ENCODE measurements at regions not wholly inside any gene's neighbourhood (a gene's known extent, or its start where the extent isn't known, plus 50 kb on each side); places are given as distances from the start of the nearest gene placed in this dataset.

DNA sequence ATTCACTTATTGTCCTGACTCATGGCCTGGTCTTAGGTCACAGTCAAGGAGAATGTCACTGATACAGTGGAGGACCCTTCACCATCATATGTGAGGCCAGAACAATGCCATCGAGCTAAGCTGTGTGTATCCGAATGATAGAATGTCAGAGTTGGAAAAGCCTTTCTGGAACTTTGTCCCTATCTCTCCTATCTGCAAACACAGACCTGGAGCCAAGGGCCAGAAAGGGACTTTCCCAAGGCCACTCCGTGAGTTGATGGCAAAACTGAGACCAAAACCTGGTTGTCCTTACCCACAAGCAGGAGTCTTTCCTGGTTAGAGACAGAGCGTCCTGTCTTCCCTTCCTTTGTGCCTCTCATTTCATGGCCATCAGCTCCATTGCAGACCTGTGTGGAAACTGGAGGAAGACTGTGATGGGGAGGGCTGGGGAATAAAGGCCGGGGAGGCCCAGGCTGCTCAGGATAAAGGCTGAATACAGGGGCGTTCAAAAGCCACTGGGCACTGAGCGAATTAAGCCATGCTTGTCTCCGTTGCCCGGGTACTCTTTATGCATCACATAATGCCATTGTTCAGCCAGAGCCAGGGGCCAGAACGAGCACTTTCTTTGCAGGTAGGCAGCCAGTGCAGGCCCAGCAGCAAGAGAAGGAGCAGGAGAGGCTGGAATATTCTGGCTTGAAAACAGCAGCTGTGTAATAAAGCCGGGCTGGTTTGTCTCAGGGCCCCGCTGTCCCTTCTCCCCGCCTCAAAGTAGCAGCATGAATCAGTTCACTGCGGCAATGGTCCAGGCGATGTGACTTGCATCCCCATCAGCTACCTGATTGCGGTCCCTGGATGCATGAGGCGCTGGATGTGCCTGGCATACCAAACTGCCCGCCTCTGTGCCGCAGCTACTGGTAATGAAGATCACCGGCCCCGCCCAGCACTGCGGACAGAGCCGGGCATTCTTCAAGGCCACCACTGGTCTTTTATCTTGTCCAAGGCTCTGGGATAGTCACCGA lies 143.0 kb downstream of the RPS24 start:
- TF ChIP-seq, protein P1, sequence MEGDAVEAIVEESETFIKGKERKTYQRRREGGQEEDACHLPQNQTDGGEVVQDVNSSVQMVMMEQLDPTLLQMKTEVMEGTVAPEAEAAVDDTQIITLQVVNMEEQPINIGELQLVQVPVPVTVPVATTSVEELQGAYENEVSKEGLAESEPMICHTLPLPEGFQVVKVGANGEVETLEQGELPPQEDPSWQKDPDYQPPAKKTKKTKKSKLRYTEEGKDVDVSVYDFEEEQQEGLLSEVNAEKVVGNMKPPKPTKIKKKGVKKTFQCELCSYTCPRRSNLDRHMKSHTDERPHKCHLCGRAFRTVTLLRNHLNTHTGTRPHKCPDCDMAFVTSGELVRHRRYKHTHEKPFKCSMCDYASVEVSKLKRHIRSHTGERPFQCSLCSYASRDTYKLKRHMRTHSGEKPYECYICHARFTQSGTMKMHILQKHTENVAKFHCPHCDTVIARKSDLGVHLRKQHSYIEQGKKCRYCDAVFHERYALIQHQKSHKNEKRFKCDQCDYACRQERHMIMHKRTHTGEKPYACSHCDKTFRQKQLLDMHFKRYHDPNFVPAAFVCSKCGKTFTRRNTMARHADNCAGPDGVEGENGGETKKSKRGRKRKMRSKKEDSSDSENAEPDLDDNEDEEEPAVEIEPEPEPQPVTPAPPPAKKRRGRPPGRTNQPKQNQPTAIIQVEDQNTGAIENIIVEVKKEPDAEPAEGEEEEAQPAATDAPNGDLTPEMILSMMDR (IDR thresholded peaks at IDR 0.05) = no peak
- TF ChIP-seq POLR2A (IDR thresholded peaks at IDR 0.05) = no peak
